ENCODE measurements at regions not wholly inside any gene's neighbourhood (a gene's known extent, or its start where the extent isn't known, plus 50 kb on each side); places are given as distances from the start of the nearest gene placed in this dataset.
"Not testable (repeated sequence)": the region's sequence is repeated elsewhere in the genome, so short reads cannot be mapped to it uniquely, and the experiment has no call there.

DNA sequence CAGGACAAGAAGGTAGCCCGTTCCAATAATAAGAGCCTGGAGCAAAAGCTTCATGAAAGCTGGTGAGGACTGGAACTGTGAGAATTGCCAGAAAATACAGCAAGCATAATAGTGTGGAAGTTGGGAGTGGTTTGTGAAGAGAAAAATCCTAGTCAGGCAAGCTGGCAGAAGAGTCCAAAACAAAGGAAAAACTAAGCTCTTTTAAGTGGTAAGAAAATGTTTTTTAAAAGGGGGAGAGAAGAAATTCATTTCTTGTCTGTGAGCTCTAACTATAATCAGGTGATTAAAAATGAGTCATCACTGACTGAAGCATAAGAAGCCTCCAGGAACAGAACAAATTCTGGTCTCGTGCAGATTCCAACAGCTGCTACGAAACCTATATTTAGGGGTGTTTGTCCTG, 102.6 kb downstream of the CAAP1 start:
- no peak for DNase-seq (ENCODE audit: low read depth in 4 of 4, low spot score in 3 of 4)

DNA sequence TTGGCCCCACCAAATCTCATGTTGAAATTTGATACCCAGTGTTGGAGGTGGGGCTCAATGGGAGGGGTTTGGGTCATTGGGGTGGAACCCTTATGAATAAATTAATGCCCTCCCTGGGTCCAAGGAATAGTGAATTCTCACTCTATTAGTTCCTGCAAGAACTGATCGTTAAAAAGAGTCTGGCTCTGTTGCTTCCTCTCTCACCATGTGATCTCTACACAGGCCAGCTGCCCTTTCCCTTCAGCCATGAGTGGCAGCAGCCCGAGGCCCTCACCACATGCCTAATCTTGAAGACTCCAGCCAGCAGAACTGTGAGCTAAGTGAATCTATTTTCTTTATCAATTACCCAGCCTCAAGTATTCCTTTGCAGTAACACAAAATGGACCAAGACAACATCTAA, 106.0 kb downstream of the CAAP1 start:
- no peak for DNase-seq (ENCODE audit: low read depth in 4 of 4, low spot score in 3 of 4)

DNA sequence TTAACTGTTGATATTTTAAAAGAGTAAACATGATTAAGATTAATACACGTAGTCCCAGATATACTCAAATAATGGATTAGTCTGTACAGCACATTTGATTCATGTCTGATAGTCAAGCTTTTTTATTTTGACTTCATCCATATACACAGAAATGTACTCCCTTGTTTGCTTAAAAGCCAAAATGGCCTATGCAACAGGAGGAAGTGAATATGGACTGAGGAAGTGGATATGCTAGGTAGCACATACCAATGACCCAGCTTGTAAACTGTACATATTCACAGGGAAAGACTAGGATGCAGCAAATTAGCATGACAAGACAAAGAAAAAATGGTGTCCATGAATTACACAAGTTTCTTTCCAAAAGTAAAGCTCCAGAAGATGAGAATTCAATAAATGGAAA, 109.7 kb downstream of the CAAP1 start:
- no peak for DNase-seq (ENCODE audit: low read depth in 4 of 4, low spot score in 3 of 4)

DNA sequence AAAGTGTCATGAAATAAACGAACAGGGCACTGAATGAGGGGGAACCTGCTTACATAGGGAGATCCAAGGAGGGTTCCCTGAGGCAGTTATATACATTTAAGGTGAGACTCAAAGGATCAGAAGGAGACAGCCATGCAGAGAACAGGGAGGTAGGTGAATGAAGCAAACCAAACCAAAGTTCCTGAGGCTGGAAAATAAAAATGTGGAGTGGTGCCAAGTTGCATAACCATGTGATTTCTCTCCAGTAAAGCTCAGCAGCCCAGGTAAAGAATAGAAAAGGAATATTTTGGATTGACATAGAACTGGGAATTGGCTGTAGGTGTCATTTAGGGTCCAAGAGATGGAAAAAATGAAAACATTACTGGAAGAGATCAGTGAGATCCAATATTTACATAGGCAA, 110.7 kb downstream of the CAAP1 start:
- no peak for DNase-seq (ENCODE audit: low read depth in 4 of 4, low spot score in 3 of 4)

DNA sequence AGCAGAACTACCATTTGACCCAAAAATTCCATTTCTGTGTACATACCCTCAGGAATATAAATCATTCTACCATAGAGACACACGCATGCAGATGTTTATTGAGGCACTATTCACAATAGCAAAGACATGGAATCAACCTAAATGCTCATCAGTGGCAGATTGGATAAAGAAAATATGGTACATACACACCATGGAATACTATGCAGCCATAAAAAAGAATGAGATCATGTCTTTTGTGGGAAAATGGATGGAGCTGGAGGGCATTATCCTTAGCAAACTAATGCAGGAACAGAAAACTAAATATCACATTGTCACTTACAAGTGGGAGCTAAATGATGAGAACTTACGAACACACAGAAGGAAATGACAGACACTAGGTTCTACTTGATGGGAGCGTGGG, 112.3 kb downstream of the CAAP1 start:
- DNase-seq (ENCODE audit: low read depth in 4 of 4, low spot score in 3 of 4) = not testable (repeated sequence)

DNA sequence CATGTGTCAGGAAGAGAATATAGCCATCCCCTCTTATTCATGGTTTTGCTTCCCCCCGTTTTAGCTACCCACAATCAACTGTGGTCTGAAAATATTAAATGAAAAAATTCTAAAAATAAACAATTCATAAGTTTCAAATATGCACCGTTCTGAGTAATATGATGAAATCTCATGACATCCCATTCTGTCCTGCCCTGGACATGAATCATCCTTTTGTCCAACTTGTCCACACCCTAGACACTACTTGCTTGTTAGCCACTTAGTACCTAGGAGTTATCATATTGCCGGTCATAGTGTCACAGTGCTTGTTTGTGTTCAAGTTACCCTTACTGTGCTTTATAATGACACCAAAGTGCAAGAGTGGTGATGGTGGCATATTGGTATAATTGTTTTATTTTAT, 113.5 kb downstream of the CAAP1 start:
- DNase-seq (ENCODE audit: low read depth in 4 of 4, low spot score in 3 of 4) = no peak

DNA sequence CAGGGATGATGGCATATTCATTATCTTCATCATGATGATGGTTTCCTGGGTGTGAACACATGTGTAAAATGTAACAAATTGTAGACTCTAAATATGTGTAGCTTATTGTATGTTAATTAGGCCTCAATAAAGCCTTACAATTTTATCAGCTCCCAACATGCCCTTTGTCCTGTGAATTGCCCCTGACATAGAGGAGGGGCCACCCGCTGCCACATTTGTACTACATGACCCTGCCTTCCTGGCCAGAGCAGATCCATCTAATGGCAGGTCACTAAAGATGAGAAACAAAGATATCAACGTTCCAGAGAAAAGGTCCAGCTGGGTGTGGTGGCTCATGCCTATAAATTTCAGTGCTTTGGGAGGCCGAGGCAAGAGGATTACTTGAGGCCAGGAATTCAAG, 117.2 kb downstream of the CAAP1 start:
- no peak for DNase-seq (ENCODE audit: low read depth in 4 of 4, low spot score in 3 of 4)

DNA sequence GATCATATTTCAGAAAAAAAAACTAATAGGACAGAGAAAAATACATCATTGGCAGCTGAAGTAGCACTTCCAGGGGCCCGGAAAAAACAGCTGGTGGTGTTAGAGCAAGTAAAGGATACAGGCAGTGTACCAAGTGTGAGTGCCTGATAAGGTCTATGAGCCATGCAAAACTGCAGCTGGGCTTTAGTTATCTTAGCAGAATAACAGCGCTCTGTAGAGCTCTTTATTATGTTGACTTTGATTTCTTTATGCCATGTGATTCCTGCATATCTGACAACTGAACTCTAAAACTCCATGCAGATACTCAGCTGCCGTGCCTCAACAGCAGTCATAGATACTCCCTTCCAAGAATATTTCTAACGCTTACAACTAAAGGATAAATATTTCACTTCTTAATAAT, 119.5 kb downstream of the CAAP1 start:
- DNase-seq (ENCODE audit: low read depth in 4 of 4, low spot score in 3 of 4) = no peak

DNA sequence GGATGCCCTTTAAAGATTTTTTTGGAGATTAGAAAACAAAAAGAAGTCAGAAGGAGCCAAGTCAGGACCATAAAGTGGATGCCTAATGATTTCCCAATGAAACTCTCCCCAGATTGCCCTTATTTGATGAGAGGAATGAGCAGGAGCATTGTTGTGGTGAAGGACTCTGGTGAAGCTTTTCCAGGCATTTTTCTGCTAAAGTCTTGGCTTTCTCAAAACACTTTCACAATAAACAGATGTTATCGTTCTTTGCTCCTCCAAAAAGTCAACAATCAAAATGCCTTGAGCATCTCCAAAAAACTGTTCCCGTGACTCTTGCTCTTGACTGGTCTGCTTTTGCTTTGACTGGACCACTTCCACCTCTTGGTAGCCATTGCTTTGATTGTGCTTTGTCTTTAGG, 121.8 kb downstream of the CAAP1 start:
- DNase-seq (ENCODE audit: low read depth in 4 of 4, low spot score in 3 of 4) = no peak

DNA sequence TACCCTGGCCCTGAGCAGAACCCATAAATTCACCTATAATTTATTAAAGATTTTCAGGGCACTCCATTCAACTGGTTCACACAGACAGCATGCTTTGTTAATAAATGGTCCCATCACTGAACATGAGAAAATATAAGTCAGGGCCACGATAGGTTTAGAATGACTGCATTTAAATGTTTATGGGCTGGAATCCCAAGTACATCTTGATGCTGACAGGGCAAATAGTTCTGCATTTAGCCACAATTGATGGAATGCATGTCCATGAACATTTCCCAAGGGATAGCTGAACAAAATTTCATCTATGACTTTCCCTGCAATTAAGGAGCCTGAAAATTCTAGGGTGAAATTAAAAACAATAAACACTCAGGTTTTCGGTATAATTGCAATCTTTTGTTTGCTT, 124.5 kb downstream of the CAAP1 start:
- no peak for DNase-seq (ENCODE audit: low read depth in 4 of 4, low spot score in 3 of 4)

DNA sequence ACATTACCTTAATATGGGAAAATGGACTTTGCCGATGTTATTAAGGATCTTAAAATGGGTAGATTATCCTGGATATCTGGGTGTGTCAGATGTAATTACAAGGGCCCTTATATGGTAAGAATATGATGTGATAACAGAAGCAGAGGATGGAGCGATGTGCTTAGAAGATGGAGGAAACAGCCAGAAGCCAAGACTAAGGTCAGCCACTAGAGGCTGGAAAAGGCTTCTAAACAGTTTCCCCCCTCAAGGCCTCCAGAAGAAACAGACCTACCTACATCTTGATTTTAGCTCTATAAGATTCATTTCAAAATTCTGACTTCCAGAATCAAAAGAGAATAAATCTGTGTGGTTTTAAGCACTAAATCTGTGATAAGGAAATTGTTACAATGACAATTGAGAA, 131.9 kb downstream of the CAAP1 start:
- DNase-seq (ENCODE audit: low read depth in 4 of 4, low spot score in 3 of 4) = no peak

DNA sequence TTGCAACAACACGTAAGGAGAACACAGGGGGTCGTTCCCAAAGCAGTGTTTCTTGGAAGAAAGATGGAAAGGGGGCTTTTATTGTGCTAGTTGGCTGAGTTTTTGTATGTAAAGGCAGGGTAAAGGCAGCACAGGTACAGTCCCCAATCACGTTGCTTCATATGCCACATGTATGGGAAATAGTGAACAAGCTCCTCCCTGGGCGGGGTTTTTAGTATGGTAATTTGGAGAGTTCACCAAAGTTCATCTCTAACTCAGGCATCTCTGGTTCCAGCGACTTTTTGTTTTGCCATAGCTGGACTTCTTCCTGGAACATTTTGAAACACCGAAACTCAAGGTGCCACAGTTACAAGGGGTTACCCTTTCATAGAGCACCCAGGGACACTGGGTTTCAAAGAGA, 133.9 kb downstream of the CAAP1 start:
- DNase-seq (ENCODE audit: low read depth in 4 of 4, low spot score in 3 of 4) = no peak

DNA sequence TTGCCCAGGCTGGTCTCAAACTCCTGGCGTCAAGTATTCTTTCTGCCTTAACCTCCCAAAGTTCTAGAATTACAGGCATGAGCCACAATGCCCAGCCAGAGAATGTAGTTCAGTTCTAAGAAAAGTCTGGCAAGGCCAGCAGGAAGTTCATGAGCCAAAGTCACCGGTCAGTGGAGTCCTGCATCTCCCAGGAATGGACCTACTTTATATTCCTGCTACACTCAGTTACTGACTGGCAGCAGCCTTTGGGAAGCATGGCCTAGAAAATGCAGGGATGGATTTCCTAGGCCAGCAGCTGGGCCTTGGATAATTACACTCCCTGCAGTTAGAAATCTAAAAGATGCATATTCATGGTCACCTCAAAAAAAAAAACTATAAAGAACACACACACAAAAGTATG, 135.7 kb downstream of the CAAP1 start:
- DNase-seq (ENCODE audit: low read depth in 4 of 4, low spot score in 3 of 4) = no peak

DNA sequence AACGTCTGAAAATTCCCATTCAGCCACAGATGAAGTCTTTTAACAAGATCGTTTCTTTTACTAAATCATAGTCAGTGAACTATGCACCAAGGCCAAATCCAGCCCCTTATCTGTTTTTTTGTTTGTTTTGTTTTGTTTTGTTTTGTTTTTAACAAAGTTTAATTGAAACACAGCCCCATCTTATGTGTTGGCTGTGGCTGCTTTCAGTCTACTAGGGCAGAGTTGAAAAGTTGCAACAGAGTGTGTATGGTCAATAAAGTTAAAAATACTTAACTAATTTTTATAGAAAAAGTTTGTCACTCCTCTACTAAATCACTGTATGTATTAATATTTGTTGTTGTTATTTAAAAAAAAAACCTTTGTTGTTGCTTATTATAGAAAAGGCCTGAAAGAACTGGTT, 137.1 kb downstream of the CAAP1 start:
- no peak for DNase-seq (ENCODE audit: low read depth in 4 of 4, low spot score in 3 of 4)

DNA sequence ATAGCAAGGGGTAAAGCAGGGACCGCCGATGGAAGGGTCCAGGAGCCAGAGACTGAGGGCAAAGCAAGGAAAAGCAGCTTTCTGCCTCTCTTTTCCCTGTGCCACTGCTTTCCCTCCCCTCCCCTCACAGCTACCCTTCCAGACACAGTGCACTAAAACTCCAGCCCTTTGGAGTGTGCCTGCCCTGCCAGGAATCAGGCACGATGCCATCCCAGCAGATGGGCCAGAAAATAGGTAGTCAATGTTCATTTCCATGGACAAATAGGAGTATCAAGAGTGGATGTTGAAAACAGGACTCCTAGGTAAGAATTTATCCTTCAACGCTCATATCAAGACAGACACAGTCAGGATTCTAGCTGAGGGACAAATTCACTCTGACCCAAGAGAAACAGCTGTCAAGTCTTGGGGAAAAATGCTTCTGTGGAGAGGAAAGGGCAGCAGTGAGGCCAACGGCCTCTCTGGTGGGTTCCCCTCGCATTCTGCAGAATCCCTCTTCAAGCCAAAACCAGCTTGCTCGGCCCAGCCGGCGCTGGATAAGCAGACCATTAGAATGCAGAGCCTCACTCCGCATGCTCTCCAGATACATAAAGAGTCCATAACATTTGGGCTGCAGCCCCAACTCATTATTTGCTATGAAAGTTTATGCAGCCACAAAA, 138.0 kb downstream of the CAAP1 start:
- no peak for DNase-seq (ENCODE audit: low read depth in 4 of 4, low spot score in 3 of 4)

DNA sequence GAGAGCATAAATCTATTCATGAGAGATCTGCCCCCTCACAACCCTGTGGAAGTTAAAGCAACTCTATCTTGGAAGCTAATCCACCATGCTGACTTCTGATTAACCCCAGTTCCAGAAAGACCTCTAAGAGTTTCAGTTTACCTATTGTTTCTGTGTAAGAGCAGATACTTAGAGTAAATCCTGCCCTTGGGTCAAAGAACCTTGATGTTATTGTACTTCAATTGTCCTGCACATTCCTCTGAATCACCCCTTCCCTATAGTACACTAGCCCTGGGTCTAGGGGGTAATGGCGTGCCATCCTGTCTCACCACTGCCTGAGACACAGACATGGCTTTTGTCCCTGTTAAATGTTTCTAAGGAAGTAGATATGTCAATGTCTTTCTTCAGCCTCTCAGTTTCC, 138.6 kb downstream of the CAAP1 start:
- no peak for DNase-seq (ENCODE audit: low read depth in 4 of 4, low spot score in 3 of 4)

DNA sequence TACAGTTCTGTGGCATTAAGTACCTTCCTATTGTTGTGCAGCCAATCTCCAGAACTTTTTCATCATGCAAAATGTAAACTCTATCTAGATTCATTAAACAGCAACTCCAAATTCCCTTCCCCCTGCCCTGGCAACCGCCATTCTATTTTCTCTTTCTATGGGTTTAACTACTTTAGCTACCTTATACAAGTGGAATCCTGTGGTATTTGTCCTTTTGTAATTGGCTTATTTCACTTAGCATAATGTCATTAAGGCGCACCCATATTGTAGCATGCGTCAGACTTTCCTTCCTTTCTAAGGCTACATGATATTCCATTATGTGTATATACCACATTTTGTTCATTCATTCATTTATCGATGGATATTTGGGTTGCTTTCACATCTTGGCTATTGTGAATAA, 142.4 kb downstream of the CAAP1 start:
- no peak for DNase-seq (ENCODE audit: low read depth in 4 of 4, low spot score in 3 of 4)

DNA sequence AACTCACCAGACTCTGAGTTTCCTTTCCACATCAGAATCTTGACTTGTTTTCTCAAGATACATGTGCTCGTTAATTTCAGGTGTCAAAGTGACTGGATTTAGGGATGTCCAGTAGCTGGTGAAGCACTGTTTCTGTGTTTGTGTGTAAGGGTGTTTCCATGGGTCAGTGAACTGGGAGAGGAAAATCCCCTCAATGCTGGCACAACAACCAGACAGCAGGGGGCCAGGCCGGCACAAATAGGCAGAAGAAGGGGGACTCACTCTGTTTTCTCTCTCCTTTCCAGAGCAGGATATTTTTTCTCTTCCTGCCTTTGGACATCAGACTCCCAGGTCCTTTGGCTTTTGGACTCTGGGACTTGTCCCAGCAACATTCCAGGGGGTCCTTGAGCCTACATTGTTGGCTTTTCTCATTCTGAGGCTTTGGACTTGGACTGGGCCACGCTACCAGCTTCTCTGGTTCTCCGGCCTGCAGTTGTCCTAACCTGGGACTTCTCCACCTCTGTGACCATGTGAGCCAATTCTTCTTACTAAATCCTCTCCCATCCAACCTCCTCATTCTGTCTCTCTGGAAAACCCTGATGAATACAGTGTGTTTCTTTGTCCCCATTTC, 144.0 kb downstream of the CAAP1 start:
- no peak for DNase-seq (ENCODE audit: low read depth in 4 of 4, low spot score in 3 of 4)

DNA sequence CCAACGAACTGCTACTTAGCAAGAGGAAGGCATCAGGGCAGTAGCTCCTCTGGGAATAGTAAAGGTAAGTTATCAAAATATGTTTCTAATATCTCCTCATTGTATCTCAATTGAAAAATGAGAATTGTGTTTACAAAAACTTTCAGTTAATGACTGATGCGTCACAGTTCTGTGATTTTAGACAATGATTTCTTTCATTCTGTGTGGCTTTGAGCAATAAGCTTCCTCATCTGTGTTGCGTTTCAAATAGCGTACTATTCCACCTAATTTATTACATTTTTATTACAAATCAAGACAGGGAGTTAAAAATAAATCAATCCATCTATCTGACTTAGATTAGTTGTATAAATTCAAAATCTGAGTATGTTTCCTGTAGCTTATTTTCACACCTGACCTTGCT, 145.0 kb downstream of the CAAP1 start:
- no peak for DNase-seq (ENCODE audit: low read depth in 4 of 4, low spot score in 3 of 4)

DNA sequence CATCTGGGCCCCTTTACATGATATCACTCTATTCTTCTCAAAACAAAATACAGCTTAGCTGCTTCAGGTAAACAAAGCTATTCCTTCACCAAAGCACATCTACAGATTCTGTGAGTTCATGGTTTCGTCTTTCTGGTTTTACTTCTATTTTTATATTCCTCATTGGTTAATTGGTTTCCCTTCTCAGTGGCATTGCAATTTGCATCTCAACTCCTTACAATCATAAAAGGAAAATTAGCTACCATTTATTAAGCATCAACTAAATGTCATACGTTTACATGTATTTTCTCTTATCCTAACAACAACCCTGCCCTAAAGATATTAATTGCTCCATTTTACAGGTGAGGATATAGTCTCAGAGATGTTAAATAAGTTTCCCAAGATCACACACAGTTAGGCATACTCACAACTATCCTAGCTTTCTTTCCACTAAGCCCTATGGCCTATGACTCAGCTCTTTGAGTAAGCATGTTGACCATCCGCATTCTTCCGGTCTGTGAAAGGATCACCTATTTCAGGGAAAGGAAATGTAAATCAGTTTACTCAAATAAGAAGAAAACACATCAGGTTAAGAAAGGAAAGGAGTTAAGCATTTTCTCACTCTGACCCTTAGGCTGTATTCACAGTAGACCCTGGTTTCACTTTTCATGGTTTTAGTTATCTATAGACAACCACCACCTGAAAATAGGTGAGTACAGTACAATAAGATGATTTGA, 146.1 kb downstream of the CAAP1 start:
- no peak for DNase-seq (ENCODE audit: low read depth in 4 of 4, low spot score in 3 of 4)

DNA sequence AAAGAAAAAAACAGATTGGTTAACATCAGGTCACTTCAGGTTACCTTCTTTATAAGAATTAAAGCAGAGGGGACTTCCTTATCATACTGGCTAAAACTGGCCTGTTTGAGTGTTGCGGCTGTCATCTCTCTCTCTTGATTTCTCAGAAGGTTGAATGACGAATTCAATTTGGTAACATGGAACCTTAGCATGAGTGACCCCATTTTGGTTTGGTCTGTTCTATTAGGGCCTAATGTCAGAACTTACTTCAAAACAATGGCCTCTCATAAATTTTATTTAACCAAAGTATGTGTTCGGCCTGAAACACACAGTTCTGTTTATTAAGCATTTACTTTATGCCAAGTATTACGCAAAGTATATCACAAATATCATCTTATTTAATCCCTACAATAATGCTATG, 147.5 kb downstream of the CAAP1 start:
- no peak for DNase-seq (ENCODE audit: low read depth in 4 of 4, low spot score in 3 of 4)

DNA sequence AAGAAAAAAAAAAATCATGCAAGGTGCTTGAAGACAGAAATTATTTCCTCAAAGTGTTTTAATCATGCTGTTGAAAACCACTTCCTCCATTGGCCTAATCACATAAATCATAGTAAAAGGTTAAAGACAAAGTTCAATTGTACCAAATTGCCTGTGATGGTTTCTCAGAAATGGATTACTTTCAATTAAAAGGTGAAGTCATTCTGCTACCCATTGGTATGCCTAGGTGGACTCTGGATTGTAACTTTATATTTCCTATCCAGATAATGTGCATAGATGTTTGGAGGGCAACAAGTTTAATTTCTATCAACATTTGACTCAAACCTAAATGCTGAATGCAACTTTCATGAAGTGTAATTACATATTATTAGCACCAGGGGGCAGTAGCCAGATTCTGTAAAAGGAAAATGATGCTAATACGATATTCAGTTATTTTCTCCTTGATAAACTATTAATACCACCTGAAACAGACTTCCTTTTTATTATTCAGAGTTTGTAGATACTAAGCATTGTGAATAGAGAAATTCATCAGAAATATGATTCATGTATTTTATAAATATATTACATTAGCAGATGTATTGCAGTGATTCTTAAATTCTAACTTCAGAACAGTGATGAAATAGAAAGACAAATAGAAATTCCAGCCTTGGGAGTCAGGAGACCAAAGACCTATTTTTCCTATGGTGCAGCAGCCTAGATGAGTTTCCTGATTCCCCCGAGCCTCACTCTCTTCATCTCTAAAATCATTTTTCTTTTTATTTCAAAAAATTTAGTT, 148.2 kb downstream of the CAAP1 start:
- no peak for DNase-seq (ENCODE audit: low read depth in 4 of 4, low spot score in 3 of 4)
